ENCODE measurements at regions not wholly inside any gene's neighbourhood (a gene's known extent, or its start where the extent isn't known, plus 50 kb on each side); places are given as distances from the start of the nearest gene placed in this dataset.
"Not testable (repeated sequence)": the region's sequence is repeated elsewhere in the genome, so short reads cannot be mapped to it uniquely, and the experiment has no call there.

GRCh38 chr1:187703138-187704130 is 874.7 kb downstream of the PLA2G4A start:
- TF ChIP-seq CTCF (conservative IDR thresholded peaks at IDR 0.05); EZH2 (IDR thresholded peaks at IDR 0.05; ENCODE audit: low read depth): not testable (repeated sequence)

Data from PC-9 (cell line).